ENCODE measurements at regions not wholly inside any gene's neighbourhood (a gene's known extent, or its start where the extent isn't known, plus 50 kb on each side); places are given as distances from the start of the nearest gene placed in this dataset.

- POLR2A ChIA-PET: no interaction called here
- intact Hi-C loops (cut with micrococcal nuclease): no loop called here
Measured at GRCh38 chr4:11937941-11938340, 509.2 kb upstream of the HS3ST1 start.

GRCh38 chr4:11931266-11931820 lies 502.6 kb upstream of the HS3ST1 start:
- DNase-seq (no peak), ATAC-seq (ENCODE audit: low read depth) (no peak)
- no peaks in the 10 kb centered on the region for H3K79me2 ChIP-seq (ENCODE audit: control insufficient read depth, insufficient read depth, low read length)
- H3K4me1 ChIP-seq (ENCODE audit: control insufficient read depth in 2 of 2, insufficient read depth in 2 of 2, low read length in 2 of 2): no peaks in the 10 kb centered on the region
- CTCF ChIA-PET: no interaction called here
- H2AFZ ChIP-seq (ENCODE audit: insufficient read depth, low read depth, low read length, poor library complexity, severe bottlenecking): no peak overlapping the region
- H3K9me3 Mint-ChIP-seq (ENCODE audit: insufficient read depth): peaks cover 5% of the 10 kb centered on the region
- TF ChIP-seq EZH2 (IDR thresholded peaks at IDR 0.05; ENCODE audit: borderline replicate concordance, insufficient read depth, low read depth, low read length, poor library complexity, severe bottlenecking): no peak
- TF ChIP-seq CTCF (IDR thresholded peaks at IDR 0.05): no peak
- peaks cover 0 to 2% (median 0%) of the 10 kb centered on the region in 3 donors for H3K9me3 ChIP-seq (ENCODE audit: control extremely low read depth in 1 of 3, control insufficient read depth in 2 of 3, insufficient read depth in 1 of 3, low read length in 2 of 3)
- intact Hi-C loops (cut with micrococcal nuclease): no loop called here
- no peak overlapping the region for H3K9ac ChIP-seq (ENCODE audit: low read length)
- no peaks in the 10 kb centered on the region for H3K4me1 Mint-ChIP-seq
- no peak overlapping the region for H3K27ac Mint-ChIP-seq
- POLR2A ChIA-PET: no interaction called here
- H3K36me3 ChIP-seq (replicated peaks in 1 of 2; ENCODE audit: control extremely low read depth in 1 of 2, control insufficient read depth in 1 of 2, extremely low read depth in 1 of 2, insufficient read depth in 2 of 2, low read length in 1 of 2): no peaks in the 10 kb centered on the region
- no peak overlapping the region for H3K4me3 ChIP-seq (ENCODE audit: control extremely low read depth in 1 of 5, extremely low read depth in 1 of 5, insufficient read depth in 1 of 5, low read depth in 2 of 5, low read length in 4 of 5)
- no peak overlapping the region for H3K4me3 Mint-ChIP-seq
- no peak overlapping the region for H3K27ac ChIP-seq (ENCODE audit: low read length in 2 of 2)
- H3K27me3 ChIP-seq (replicated peaks in 1 of 4; ENCODE audit: control extremely low read depth in 1 of 4, control insufficient read depth in 3 of 4, insufficient read depth in 4 of 4, low read length in 3 of 4): no peaks in the 10 kb centered on the region
- WGBS (ENCODE audit: insufficient coverage): no CpG with 5 or more reads among the region's 2 CpGs
- no peak overlapping the region for H3K4me2 ChIP-seq (replicated peaks; ENCODE audit: low read depth, low read length, poor library complexity, severe bottlenecking)
- H3K27me3 Mint-ChIP-seq: no peaks in the 10 kb centered on the region
- H4K20me1 ChIP-seq (ENCODE audit: control insufficient read depth, insufficient read depth, low read length, poor library complexity, severe bottlenecking): no peaks in the 10 kb centered on the region

More at GRCh38 chr4:11937941-11938340, 509.2 kb upstream of the HS3ST1 start:
- H3K4me1 ChIP-seq (ENCODE audit: control insufficient read depth in 2 of 2, insufficient read depth in 2 of 2, low read length in 2 of 2): no peaks in the 10 kb centered on the region
- Mint-ChIP-seq H3K27ac (no peak overlapping the region), H3K4me1 (no peaks in the 10 kb centered on the region), H3K27me3 (no peaks in the 10 kb centered on the region), H3K9me3 (ENCODE audit: insufficient read depth) (peaks cover 3% of the 10 kb centered on the region), H3K4me3 (no peak overlapping the region)
- H3K27ac ChIP-seq (ENCODE audit: low read length in 2 of 2): no peak overlapping the region
- DNase-seq (no peak), ATAC-seq (ENCODE audit: low read depth) (no peak)
- H3K4me2 ChIP-seq (replicated peaks; ENCODE audit: low read depth, low read length, poor library complexity, severe bottlenecking): no peak overlapping the region
- TF ChIP-seq EZH2 (IDR thresholded peaks at IDR 0.05; ENCODE audit: borderline replicate concordance, insufficient read depth, low read depth, low read length, poor library complexity, severe bottlenecking) (no peak), CTCF (IDR thresholded peaks at IDR 0.05) (no peak)
- H3K27me3 ChIP-seq (replicated peaks in 1 of 4; ENCODE audit: control extremely low read depth in 1 of 4, control insufficient read depth in 3 of 4, insufficient read depth in 4 of 4, low read length in 3 of 4): no peaks in the 10 kb centered on the region
- no peaks in the 10 kb centered on the region for H4K20me1 ChIP-seq (ENCODE audit: control insufficient read depth, insufficient read depth, low read length, poor library complexity, severe bottlenecking)
- no peak overlapping the region for H3K4me3 ChIP-seq (ENCODE audit: control extremely low read depth in 1 of 5, extremely low read depth in 1 of 5, insufficient read depth in 1 of 5, low read depth in 2 of 5, low read length in 4 of 5)
- H3K79me2 ChIP-seq (ENCODE audit: control insufficient read depth, insufficient read depth, low read length): no peaks in the 10 kb centered on the region
- no peaks in the 10 kb centered on the region for H3K36me3 ChIP-seq (replicated peaks in 1 of 2; ENCODE audit: control extremely low read depth in 1 of 2, control insufficient read depth in 1 of 2, extremely low read depth in 1 of 2, insufficient read depth in 2 of 2, low read length in 1 of 2)
- no peak overlapping the region for H3K9ac ChIP-seq (ENCODE audit: low read length)
- no peaks in the 10 kb centered on the region for H3K9me3 ChIP-seq (ENCODE audit: control extremely low read depth in 1 of 3, control insufficient read depth in 2 of 3, insufficient read depth in 1 of 3, low read length in 2 of 3)
- CTCF ChIA-PET: no interaction called here
- H2AFZ ChIP-seq (ENCODE audit: insufficient read depth, low read depth, low read length, poor library complexity, severe bottlenecking): no peak overlapping the region

Data from B cell (primary cell).